ENCODE measurements at regions not wholly inside any gene's neighbourhood (a gene's known extent, or its start where the extent isn't known, plus 50 kb on each side); places are given as distances from the start of the nearest gene placed in this dataset.
"Not testable (repeated sequence)": the region's sequence is repeated elsewhere in the genome, so short reads cannot be mapped to it uniquely, and the experiment has no call there.

DNA sequence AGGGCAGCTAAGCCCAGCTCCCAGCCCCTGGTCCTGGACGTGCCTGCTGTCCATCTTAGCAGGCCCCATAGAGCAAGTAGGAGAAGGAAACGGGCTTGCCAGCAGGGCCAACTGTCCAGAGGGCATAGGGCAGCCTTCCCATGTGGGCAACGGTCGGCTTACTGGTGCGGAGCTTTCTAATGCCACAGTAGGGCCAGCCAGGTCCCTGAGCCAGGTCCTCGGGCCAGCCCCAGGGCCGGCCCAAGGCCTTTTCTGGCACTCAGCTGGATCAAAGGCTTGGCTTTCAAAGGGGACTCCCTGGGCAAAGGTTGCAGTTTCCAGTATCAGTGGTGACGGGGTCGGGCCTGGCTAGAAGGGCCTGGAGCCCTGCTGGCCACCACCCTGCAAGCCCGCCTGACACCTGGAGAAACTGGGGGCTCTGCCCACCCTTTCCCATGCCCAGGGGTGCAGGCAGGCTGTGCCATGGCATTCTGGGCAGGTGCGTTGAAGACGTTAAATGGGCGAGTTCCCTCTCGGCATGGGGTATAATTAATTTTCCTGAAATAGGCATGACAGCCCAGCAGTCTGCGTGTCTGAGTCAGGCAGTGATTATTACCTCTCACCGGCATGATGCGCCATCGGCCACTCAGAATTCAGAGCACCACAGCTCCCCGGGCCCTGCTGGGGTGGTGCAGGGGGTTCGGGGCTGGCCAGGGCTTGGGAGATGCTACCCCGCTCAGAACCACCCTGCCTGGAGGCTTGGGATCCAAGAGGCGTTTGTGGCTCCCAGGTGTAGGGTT is 4387.3 kb upstream of the TPTE start:
- not testable (repeated sequence) for DNase-seq (ENCODE audit: low spot score)

- DNase-seq (ENCODE audit: low spot score), result not testable (repeated sequence)
Observed at GRCh38 chr21:6136732-6137131, 4384.7 kb upstream of the TPTE start.

DNA sequence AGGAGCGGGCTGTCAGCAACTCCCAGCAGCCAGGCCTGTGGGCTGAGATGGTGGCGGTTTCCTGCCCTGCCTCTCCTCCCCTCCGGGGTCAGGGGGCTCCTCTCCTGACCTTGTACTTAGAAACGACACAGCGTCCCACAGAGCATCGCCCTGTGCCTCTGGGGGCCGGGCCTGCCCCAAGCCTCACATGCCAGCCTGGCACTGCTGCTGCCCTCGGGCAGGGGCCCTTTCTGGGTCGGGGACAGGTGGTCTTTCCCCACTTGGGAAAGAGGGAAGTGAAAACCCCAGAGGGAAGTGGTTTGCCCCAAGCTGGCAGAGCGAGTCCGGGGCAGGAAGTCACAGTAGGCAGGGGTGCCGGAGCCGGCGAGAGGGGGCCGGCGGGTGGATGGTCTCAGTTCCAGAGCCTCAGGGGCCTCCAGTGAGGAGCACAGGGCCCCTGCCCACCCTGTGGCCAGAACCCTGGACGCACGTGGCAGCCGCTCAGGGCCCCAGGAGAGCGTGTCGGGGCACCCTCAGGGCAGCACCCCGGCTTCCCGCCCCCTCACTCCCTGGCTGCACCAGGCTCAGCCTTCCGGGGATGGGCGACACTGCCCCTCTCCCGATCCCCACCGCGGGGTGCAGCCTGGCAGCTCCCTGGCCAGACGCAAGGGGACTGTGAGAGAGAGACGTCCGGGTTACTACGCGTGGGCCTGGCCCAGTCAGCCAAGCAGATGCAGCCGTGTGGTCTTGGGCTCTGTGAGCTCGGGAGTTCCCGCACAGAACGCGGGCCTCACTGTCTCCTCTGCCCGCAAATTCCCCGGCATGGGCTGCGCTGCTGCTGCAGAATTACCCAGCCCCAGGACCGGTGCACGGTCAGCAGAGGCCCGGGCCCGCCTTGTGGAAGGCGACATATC is 4382.9 kb upstream of the TPTE start:
- not testable (repeated sequence) for DNase-seq (ENCODE audit: low spot score)

DNA sequence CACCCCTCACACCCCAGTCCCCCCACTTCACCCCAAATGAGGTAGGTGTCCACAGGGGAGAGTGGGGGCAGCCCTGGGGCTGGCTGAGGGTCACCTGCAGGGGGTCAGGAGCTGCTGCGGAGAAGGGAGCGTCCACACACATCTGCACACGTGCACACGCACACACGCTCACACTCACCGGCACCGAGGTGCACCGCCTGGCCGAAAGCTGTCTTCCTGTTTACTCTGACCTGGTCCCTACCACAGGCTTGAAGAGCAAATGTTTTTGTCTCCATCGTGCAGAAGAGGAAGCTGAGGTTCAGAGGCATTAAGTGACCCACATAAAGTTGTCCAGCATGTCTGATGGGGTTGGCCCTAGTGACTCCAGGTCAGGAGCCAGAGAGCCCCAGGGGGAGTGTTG is 4382.1 kb upstream of the TPTE start:
- not testable (repeated sequence) for DNase-seq (ENCODE audit: low spot score)

GRCh38 chr21:6139862-6140261 is 4381.5 kb upstream of the TPTE start:
- not testable (repeated sequence) for DNase-seq (ENCODE audit: low spot score)

GRCh38 chr21:6140467-6141137 is 4380.8 kb upstream of the TPTE start:
- not testable (repeated sequence) for DNase-seq (ENCODE audit: low spot score)

DNA sequence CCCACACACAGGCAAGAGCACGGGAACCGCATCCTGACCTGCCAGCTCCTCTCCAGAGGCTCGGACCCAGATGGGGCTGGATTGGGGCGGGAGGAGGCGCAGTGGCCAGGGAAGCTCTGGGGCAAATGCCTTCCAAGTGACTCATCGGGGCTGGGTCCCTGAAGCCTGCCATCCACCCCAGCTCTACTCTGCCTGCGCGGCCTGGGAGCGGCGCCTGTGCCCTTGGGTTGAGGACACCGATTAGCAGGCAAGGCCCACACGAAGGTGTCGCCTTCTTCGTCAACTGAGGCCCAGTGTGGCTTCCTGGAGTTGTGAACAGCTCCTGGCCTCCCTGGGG is 4380.3 kb upstream of the TPTE start:
- not testable (repeated sequence) for DNase-seq (ENCODE audit: low spot score)

DNA sequence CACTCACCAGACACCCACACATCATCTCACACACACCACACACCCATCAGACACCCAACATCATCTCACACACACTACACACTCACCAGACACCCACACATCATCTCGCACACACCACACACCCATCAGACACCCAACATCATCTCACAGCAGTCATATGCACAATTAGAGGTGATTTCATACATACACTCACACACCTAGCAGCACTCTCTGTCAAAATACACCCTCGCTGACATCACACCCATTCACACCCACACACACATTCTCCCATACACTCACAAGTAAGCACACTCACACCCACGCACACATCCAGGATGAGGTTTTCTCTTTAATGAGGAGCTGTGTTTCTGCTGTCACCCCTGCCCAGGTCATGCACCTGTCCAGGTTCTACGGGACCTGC is 4368.2 kb upstream of the TPTE start:
- not testable (repeated sequence) for DNase-seq (ENCODE audit: low spot score)

GRCh38 chr21:6154524-6155320 is 4366.7 kb upstream of the TPTE start:
- not testable (repeated sequence) for DNase-seq (ENCODE audit: low spot score)

DNA sequence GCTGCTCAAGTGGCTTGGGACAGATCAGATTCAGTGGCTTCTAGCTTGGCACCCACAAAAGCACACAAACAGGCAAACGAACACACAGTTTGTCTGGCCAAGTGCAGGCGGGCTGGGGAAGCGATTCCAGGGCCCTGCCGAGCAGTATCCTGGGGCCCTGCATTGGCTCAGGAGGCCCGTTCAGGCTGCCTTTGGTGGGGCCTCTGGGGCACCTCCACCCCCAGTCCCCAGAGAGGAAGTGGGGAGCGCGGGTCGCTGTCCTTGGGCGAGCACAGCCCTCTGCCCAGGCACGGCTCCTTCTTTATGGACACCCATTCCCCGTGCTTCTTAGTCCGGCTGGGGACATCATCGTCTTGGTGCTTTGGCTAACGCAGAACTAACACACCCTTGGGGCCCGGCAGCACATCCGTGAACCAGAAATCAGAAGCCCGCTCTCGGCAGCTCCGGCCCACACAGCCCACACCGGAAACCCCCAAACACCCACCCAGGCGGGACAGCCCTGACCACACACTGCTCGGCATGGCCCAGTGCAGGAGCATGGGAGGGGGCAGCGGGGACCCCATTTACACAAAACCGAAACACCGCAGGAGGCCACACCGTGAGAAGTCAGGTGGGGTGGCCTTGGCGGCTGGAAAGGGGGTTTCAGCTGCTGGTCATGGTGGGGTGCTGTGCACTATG is 4364.5 kb upstream of the TPTE start:
- DNase-seq (ENCODE audit: low spot score), result not testable (repeated sequence)

DNA sequence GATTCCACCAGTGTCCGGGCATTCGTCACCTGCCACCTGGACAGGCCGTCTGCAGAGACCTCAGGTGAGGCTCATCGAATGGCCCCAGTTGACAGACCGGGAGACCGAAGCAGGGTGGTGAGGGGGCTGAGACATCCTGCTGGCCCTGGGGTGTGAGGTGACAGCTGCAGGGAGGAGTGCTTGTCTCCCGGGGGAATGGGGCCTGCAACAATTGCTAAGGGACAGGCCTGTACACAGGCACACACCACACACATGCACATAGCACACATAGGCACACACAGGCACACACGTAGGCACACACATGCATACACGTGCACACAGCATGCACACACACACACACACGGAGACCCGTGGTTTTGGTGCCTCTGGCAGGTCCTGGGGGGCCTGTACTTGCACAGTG is 4363.9 kb upstream of the TPTE start:
- DNase-seq (ENCODE audit: low spot score), result not testable (repeated sequence)

GRCh38 chr21:6158171-6158570 is 4363.2 kb upstream of the TPTE start:
- DNase-seq (ENCODE audit: low spot score), result not testable (repeated sequence)
